NCI-H82 treated with DMSO at 0.1 percent for 48 hours (cell line): ENCODE measurements at regions not wholly inside any gene's neighbourhood (a gene's known extent, or its start where the extent isn't known, plus 50 kb on each side); places are given as distances from the start of the nearest gene placed in this dataset.
A peak's percentile ranks its signal among the peaks of the same experiment; 100 is the strongest.
"Not testable (repeated sequence)": the region's sequence is repeated elsewhere in the genome, so short reads cannot be mapped to it uniquely, and the experiment has no call there.

Source experiments
- DNase-seq: peaks from one replicate; lab custom pipeline; 2025; ENCODE audit not compliant: unreplicated experiment; lab: John Stamatoyannopoulos, UW

- DNase-seq = no peak
These were observed 330.3 kb downstream of the BCOR start for GRCh38 chrX:39767446-39767845.

- no peak for DNase-seq
These were observed 328.0 kb downstream of the BCOR start for GRCh38 chrX:39769748-39770147.

- no peak for DNase-seq
These were observed 326.7 kb downstream of the BCOR start for GRCh38 chrX:39771089-39771488.

- no peak for DNase-seq
These were observed 325.5 kb downstream of the BCOR start for GRCh38 chrX:39772057-39772832.

- DNase-seq = no peak
These were observed 324.6 kb downstream of the BCOR start for GRCh38 chrX:39773150-39773549.

GRCh38 chrX:39773923-39774773, 323.6 kb downstream of the BCOR start:
- DNase-seq = no peak

GRCh38 chrX:39774774-39775328, 322.9 kb downstream of the BCOR start:
- DNase-seq = no peak

GRCh38 chrX:39777623-39778025, 320.1 kb downstream of the BCOR start:
- DNase-seq = no peak

GRCh38 chrX:39779952-39780783, 317.6 kb downstream of the BCOR start:
- no peak for DNase-seq

GRCh38 chrX:39782276-39782675, 315.5 kb downstream of the BCOR start:
- DNase-seq = no peak

GRCh38 chrX:39787999-39788398, 309.8 kb downstream of the BCOR start:
- no peak for DNase-seq

- no peak for DNase-seq
These were observed 309.2 kb downstream of the BCOR start for GRCh38 chrX:39788521-39788920.

- DNase-seq = no peak
These were observed 306.1 kb downstream of the BCOR start for GRCh38 chrX:39791691-39792090.

- peak; percentile 49 for DNase-seq
These were observed 302.2 kb downstream of the BCOR start for GRCh38 chrX:39795605-39796004.

- no peak for DNase-seq
These were observed 300.9 kb downstream of the BCOR start for GRCh38 chrX:39796856-39797255.

GRCh38 chrX:39798488-39798887, 299.3 kb downstream of the BCOR start:
- DNase-seq = not testable (repeated sequence)

GRCh38 chrX:39802354-39802753, 295.4 kb downstream of the BCOR start:
- no peak for DNase-seq

- no peak for DNase-seq
These were observed 294.9 kb downstream of the BCOR start for GRCh38 chrX:39802908-39803307.

- DNase-seq = no peak
These were observed 292.7 kb downstream of the BCOR start for GRCh38 chrX:39805022-39805421.

- DNase-seq = no peak
These were observed 291.9 kb downstream of the BCOR start for GRCh38 chrX:39805825-39806224.

- DNase-seq = no peak
These were observed 289.3 kb downstream of the BCOR start for GRCh38 chrX:39808471-39808917.
